GM19468 (cell line): ENCODE measurements at regions not wholly inside any gene's neighbourhood (a gene's known extent, or its start where the extent isn't known, plus 50 kb on each side); places are given as distances from the start of the nearest gene placed in this dataset.

ENCODE experiments used
- ATAC-seq: cut with Tn5 transposase; IDR thresholded peaks from one replicate; pipeline ENCODE4 v1.9.1; 2021; ENCODE audit warnings: mild to moderate bottlenecking, moderate library complexity, moderate number of reproducible peaks; ENCODE audit not compliant: unreplicated experiment; ENCODE audit errors: extremely low read depth

DNA sequence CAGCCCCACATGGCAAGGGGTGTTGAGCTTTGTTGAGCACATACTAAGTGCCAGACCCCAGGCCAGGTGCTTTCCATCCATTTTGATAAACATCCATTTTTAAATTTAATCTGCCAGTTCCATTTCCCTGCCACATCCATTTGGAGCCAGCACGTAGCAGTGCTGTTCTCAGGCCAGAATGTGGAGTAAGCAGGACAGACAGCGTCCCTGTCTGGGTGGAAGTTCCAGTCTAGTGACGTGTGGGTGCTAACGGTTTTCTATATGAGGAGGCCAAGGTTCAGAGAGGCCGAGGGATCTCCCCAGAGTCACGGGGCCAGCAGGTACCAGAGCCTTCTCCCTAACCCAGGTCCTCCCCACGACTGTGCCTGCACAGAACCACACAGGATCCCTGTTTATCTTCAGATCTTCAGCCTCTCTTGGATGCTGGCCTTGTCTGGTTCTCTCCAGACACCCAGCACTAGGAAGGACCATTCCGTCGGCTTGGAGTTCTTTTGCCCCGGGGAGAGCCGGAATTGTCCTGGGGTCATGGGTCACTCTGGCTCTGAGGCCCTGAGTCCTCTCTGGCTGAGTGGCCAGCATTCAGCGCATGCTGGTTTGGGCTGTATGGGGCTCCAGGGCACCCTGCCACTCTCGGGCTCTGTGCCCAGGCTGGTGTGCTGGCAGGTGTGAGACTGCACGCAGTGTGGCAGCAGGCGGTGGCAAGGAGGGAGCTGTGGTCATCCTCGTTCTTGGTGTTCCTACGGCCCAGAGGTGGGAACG is 63.6 kb upstream of the PPARA start:
- ATAC-seq = no peak

- ATAC-seq = no peak
These were observed 63.0 kb upstream of the PPARA start for GRCh38 chr22:46087336-46087690.

- no peak for ATAC-seq
These were observed 62.5 kb upstream of the PPARA start for GRCh38 chr22:46087816-46088277.

- ATAC-seq = no peak
These were observed 61.6 kb upstream of the PPARA start for GRCh38 chr22:46088541-46089311.

GRCh38 chr22:46089426-46090035 is 60.8 kb upstream of the PPARA start:
- ATAC-seq = no peak

DNA sequence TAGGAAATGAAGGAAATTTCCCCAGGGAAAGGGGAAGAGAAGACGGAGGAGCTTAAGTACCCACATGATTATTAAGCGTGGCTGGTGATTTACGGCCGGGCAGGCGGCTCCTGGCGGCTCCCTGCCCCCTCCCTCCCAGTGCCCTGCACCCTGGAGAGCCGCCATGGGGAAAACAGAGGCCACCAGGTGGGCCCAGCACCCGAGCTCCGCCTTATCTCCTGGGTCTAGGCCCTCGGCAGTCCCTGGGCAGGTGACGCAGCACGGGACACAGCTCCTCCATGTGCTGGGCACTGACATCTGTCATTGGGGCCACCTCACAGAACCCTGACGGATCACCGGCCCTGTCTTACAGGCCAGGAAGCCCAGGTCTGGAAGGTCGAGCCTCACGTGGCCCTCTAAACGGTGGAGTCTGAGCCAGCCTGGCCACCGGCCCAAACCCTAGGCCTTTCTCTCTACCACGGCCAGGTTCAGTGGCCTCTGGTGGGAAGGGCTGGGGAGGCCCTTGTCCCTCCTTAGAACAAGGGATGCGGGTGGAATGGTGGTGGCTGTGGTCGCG is 60.2 kb upstream of the PPARA start:
- no peak for ATAC-seq

GRCh38 chr22:46090631-46091201 is 59.6 kb upstream of the PPARA start:
- no peak for ATAC-seq

DNA sequence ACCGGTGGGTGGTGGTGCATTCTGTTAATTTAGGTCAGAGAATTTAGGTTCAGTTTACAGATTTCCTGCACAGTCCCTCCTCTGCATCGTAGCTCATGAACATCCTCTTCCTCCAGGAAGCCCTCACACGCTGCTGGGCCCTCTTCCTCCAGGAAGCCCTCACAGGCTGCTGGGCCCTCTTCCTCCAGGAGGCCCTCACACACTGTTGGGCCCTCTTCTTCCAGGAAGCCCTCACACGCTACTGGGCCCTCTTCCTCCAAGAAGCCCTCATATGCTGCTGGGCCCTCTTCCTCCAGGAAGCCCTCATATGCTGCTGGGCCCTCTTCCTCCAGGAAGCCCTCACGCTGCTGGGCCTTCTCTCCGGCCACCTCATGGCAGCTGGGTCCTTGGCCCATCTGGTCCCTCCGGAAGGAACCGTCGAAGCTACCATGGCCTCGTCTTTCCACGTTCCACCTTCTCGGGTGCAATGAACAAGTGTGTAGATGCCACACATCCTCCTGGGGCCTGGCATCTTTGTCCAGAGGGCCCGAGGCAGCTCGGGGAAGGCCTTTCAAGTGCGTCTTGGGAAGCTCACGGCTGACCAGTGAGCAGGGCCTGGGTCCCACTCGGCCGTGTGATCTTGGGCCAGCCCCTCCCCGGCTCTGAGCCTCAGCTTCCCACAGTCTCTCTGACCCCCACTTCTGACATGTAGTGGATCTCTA is 58.9 kb upstream of the PPARA start:
- no peak for ATAC-seq

DNA sequence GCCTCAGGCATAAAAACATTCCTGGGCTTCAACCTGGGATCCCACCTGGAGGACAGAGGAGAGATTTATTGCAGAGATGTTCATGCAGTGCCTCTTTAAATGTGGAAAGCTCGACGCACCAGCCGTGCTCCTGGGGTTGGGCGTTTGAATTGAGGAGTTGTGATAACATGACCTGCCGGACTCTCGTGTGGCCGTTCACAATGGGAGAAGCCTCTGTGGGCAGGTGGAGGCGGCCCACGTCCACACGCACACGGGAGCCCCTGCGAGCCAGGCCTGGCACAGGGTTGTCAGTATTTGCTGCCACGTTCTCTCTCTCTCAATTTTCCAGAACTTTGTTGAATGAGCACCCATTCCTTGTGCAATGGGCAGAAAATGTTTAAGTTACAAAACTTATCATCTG is 58.3 kb upstream of the PPARA start:
- no peak for ATAC-seq

DNA sequence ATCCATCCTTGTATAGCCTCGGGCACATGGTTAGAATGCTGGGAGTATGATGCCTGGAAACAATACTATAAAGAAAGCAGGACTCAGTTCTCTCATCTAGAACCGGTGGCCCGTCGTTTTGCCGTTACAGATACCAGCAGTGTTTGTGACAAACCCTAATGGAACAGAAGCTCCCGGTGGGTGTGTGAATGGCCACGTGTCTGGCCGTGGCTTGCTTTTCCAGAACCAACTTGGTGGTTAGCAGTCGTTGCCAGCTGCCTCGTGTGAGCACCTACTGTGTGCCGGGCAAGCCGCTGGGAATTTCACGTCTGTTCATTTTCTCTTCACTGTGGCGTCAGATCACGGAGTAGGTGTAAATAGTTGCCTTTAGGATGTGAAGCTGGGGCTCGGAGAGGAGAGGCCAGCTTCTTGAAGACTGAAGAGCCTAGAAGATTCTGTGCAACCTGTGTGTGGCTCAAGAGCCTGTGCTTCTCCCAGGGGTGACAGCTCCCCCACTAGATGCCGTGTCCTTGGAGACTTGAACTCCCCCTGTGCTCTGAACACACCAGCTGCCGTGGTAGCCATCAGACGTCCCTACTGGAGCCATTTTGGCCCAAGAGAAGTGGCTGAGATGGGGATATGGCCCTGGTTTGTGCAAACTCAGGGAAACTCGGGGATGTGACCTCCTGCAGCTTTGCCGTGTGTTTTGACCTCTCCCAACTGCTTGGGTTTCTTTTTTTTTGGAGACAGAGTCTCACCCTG is 57.5 kb upstream of the PPARA start:
- ATAC-seq = no peak

DNA sequence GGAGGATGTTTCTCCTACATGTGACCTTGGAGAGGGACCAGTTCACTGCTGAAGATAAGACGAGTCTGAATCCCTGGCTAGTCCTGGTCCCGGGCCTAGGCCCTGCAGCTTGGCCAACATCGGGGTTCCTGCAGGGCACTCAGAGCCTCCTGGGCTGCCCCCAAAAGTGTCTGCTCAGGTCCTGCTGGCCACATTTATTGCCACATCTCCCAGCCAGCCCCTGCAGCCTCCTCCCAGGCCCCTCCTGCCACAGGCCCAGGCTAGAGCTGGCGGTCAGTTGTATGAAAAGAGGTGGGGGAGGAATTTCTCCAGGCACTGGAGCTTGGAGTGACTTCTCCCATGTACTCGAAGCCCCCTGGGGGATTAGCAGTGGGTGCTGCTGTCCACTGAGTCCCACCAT is 56.5 kb upstream of the PPARA start:
- ATAC-seq = no peak

DNA sequence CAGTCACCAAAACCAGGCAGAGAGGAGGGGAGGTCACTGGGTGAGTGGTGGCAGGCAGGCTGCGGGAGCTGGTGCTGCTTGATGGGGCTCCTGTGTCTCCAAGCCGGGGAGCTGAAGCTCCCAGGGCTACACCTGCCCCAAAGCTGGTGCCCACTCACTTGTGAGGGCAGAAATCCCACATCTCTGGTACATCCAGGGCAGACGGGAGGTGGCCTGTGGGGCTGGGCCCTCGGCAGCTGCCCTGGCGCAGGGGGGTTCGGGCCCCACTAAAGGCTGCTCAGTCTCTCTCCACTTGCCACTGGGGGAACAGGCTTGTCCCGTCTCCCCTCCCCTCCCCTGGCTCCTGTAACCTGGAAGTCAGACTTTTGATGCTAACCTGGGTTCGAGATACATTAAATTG is 55.6 kb upstream of the PPARA start:
- ATAC-seq = no peak

DNA sequence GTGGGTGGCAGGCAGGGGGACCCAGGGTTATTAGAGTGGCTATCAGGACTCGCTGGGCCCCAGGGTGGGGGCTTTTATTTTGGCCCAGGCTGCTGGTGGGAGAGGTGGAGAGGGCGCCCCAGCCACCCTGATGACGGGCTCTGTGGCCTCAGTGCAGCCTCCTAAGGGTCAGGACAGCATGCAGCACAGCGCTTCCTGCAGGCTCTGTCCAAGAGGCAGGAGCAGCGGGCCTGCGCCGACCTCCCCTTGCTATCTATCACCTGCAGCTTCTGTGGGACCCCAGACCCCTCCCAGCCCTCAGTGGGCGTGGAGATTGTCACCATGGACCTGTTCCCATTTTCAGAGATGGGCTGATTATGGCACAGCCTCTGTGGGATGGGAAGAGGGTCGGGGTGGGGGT is 54.3 kb upstream of the PPARA start:
- no peak for ATAC-seq

DNA sequence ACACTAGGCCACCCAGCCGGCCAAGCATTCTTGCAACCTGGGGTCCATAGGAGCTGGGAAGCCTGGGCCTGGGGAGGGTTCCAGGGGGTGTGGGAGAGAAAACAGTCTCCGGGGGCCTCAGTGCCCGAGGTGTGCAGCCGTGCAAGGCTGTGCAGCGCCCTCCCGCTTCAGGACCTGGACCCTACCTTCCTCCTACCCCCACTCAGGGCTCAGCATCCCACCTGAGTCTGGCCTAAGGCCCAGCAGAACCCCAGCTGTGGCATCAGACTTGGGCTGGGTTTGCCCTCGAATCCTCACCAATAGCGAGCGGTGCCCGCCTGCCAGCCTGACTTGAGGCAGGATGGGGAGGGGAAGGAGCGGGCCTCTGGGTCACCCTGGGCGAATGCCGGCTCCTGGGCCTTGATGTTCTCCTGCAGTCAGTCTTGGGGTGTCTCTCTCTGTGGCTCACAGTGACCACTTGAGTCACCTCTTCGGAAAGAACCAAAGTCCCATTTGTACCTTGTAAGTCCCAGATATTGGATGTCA is 53.6 kb upstream of the PPARA start:
- ATAC-seq = no peak

GRCh38 chr22:46097268-46097900 is 52.9 kb upstream of the PPARA start:
- no peak for ATAC-seq

DNA sequence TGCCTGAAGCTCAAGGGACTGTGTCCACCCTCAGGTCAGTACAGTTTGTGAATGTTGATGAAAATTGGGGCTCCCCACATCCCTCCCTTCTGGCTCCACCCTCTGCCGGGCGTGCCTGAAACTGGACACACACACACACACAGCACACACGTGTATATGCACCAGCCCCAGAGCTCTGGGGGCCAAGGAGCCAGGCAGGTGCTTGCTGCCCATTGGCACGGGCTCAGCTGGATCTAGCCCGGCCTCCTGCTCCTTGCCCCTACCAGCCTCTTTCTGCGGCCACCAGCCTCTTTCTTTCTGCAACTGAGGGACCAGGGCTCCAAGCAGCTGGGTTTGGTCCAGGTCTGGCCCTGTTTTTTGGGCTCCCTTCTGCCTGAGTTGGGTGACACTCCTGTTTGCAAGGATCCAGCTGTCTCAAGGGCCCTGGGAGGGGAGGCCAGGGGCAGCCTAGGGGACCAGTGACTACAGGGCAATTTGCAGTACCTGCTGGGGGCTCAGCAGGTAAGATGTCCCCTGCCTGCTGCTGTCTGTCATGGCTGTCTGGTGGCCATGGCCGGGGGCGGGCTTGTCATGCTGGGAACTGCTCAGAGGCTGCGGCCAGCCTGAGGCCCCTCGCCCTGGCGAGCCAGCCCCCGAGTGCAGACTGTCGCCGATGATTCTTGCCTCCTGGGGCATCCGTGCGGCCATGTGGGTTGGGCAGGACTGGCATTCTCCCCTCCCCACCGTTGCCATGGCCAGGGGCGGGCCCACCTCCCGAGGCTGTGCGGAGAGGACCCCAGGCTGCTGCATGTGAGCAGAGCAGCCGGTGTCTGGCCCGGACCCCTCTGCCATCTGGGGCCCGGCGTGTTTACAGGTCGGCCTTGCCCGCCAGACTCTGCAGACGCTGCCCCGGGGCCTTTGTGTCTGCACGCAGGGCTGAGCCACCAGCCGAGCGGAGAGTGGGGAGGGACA is 51.5 kb upstream of the PPARA start:
- ATAC-seq = no peak

- no peak for ATAC-seq
These were observed 50.6 kb upstream of the PPARA start for GRCh38 chr22:46099740-46100139.
